ENCODE measurements at regions not wholly inside any gene's neighbourhood (a gene's known extent, or its start where the extent isn't known, plus 50 kb on each side); places are given as distances from the start of the nearest gene placed in this dataset.
"Not testable (repeated sequence)": the region's sequence is repeated elsewhere in the genome, so short reads cannot be mapped to it uniquely, and the experiment has no call there.

DNA sequence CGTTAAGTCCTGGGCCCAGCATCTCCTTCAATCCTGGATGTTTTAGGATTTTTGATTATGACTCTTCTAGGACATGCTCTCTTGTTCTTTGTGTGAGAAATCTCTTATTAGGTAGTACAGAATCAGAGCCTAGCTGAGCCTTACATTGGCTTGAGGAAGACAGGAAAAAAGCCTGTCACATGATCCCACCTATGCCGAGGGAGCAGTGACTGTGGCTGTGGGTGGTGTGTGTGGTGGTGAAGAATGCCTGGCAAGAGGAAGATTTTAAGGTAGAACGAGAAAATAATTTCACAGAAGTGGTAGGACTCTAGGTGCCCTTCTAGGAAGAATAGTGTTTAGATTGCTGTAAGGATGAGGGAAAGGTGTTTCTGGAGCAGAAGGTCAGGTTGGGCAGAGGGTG is 449.5 kb upstream of the PROX1 start:
- Histone ChIP-seq H4K20me1 (ENCODE audit: low read length) (no peaks in the 10 kb centered on the region), H3K9ac (ENCODE audit: low read length) (no peak overlapping the region), H3K4me1 (ENCODE audit: insufficient read depth, low read length) (no peaks in the 10 kb centered on the region), H2AFZ (ENCODE audit: low read length) (no peak overlapping the region), H3K27me3 (ENCODE audit: low read length) (peaks cover 67% of the 10 kb centered on the region; the same call in 1 of the 2 replicates), H3K79me2 (ENCODE audit: low read length) (no peaks in the 10 kb centered on the region), H3K9me3 (ENCODE audit: low read length) (no peaks in the 10 kb centered on the region), H3K4me2 (ENCODE audit: low read length) (no peak overlapping the region), H3K4me3 (ENCODE audit: low read length) (no peak overlapping the region), H3K36me3 (ENCODE audit: low read depth, low read length) (no peaks in the 10 kb centered on the region), H3F3A (ENCODE audit: low read length, unreplicated experiment) (no peaks in the 10 kb centered on the region), H3K27ac (ENCODE audit: low read length) (no peak overlapping the region), H3K9me2 (replicated peaks; ENCODE audit: low read length) (no peaks in the 10 kb centered on the region)
- intact Hi-C loops (cut with micrococcal nuclease), result no loop called here
- CTCF ChIA-PET, result no interaction called here
- no peak for DNase-seq
- TF ChIP-seq EZH2phosphoT487 (IDR thresholded peaks at IDR 0.05; ENCODE audit: borderline replicate concordance, low read length) (no peak), EZH2 (IDR thresholded peaks at IDR 0.05; ENCODE audit: low read length, unreplicated experiment) (no peak)
- TF ChIP-seq, protein P1, sequence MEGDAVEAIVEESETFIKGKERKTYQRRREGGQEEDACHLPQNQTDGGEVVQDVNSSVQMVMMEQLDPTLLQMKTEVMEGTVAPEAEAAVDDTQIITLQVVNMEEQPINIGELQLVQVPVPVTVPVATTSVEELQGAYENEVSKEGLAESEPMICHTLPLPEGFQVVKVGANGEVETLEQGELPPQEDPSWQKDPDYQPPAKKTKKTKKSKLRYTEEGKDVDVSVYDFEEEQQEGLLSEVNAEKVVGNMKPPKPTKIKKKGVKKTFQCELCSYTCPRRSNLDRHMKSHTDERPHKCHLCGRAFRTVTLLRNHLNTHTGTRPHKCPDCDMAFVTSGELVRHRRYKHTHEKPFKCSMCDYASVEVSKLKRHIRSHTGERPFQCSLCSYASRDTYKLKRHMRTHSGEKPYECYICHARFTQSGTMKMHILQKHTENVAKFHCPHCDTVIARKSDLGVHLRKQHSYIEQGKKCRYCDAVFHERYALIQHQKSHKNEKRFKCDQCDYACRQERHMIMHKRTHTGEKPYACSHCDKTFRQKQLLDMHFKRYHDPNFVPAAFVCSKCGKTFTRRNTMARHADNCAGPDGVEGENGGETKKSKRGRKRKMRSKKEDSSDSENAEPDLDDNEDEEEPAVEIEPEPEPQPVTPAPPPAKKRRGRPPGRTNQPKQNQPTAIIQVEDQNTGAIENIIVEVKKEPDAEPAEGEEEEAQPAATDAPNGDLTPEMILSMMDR (conservative IDR thresholded peaks at IDR 0.05; ENCODE audit: low read depth, low read length), result no peak
- BruUV-seq (replicated peaks), result no TSS peak
- no peak for ATAC-seq
- POLR2A ChIA-PET (ENCODE audit: unreplicated experiment), result no interaction called here

DNA sequence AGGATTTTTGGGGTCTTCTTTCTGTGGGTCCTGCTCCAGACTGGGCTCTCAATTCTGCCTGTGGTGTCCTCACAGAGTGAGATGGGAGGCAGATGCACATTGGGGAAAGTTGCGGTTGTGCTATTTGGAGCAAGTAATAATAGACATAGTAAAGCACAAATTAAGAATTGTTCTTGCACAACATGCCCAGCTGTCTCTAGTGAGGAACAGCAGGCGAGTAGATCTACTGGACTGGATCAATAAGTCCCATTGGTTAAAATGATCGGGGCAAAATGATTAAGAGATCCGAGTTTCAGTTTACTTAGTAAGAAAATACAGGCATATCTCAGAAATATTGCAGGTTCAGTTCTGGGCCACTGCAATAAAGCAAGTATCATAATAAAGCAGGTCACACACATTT is 448.3 kb upstream of the PROX1 start:
- no peaks in the 10 kb centered on the region for H3K4me1 ChIP-seq (ENCODE audit: insufficient read depth, low read length)
- TF ChIP-seq, protein P1 (conservative IDR thresholded peaks at IDR 0.05; ENCODE audit: low read depth, low read length), result no peak
- TF ChIP-seq EZH2phosphoT487 (IDR thresholded peaks at IDR 0.05; ENCODE audit: borderline replicate concordance, low read length), result no peak
- no peak for TF ChIP-seq EZH2 (IDR thresholded peaks at IDR 0.05; ENCODE audit: low read length, unreplicated experiment)
- ChIA-PET POLR2A (ENCODE audit: unreplicated experiment) (no interaction called here), CTCF (no interaction called here)
- H3K9me2 ChIP-seq (replicated peaks; ENCODE audit: low read length), result no peaks in the 10 kb centered on the region
- no peak for DNase-seq
- H3K79me2 ChIP-seq (ENCODE audit: low read length), result no peaks in the 10 kb centered on the region
- H4K20me1 ChIP-seq (ENCODE audit: low read length), result no peaks in the 10 kb centered on the region
- no peak overlapping the region for H3K27ac ChIP-seq (ENCODE audit: low read length)
- intact Hi-C loops (cut with micrococcal nuclease), result no loop called here
- no peaks in the 10 kb centered on the region for H3K9me3 ChIP-seq (ENCODE audit: low read length)
- no peak overlapping the region for H3K4me3 ChIP-seq (ENCODE audit: low read length)
- H3K4me2 ChIP-seq (ENCODE audit: low read length), result no peak overlapping the region
- H3K9ac ChIP-seq (ENCODE audit: low read length), result no peak overlapping the region
- H3F3A ChIP-seq (ENCODE audit: low read length, unreplicated experiment), result no peaks in the 10 kb centered on the region
- peaks cover 63% of the 10 kb centered on the region; the same call in 1 of the 2 replicates for H3K27me3 ChIP-seq (ENCODE audit: low read length)
- no peak overlapping the region for H2AFZ ChIP-seq (ENCODE audit: low read length)
- H3K36me3 ChIP-seq (ENCODE audit: low read depth, low read length), result no peaks in the 10 kb centered on the region
- no TSS peak for BruUV-seq (replicated peaks)
- no peak for ATAC-seq

DNA sequence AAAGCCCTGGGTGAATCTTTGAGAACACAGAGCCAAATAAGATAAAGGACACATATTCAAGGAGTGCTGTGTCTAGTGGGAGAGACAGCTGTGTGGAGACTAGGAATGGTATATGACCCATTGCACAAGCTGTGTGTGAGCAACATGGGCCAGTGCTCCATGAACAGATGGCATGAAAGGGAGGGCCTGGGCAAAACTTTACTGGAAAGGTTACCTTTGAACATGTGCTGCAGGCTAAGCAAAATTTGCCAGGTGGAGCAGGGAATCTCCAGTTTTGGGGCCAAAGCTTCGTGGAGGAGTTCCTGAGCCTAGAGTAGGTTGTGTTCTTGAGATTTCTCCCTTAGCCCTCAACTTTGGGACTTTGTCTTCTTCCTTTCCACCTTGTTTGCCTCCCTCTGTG is 446.1 kb upstream of the PROX1 start:
- Histone ChIP-seq H2AFZ (ENCODE audit: low read length) (no peak overlapping the region), H3K4me2 (ENCODE audit: low read length) (no peak overlapping the region), H3K4me1 (ENCODE audit: insufficient read depth, low read length) (no peaks in the 10 kb centered on the region), H3K27me3 (ENCODE audit: low read length) (peaks cover 45% of the 10 kb centered on the region; the same call in 1 of the 2 replicates), H4K20me1 (ENCODE audit: low read length) (no peaks in the 10 kb centered on the region), H3F3A (ENCODE audit: low read length, unreplicated experiment) (no peaks in the 10 kb centered on the region), H3K9me2 (replicated peaks; ENCODE audit: low read length) (no peaks in the 10 kb centered on the region), H3K36me3 (ENCODE audit: low read depth, low read length) (no peaks in the 10 kb centered on the region), H3K4me3 (ENCODE audit: low read length) (no peak overlapping the region), H3K79me2 (ENCODE audit: low read length) (no peaks in the 10 kb centered on the region), H3K9ac (ENCODE audit: low read length) (no peak overlapping the region), H3K27ac (ENCODE audit: low read length) (no peak overlapping the region), H3K9me3 (ENCODE audit: low read length) (no peaks in the 10 kb centered on the region)
- TF ChIP-seq, protein P1 (conservative IDR thresholded peaks at IDR 0.05; ENCODE audit: low read depth, low read length), result no peak
- TF ChIP-seq EZH2phosphoT487 (IDR thresholded peaks at IDR 0.05; ENCODE audit: borderline replicate concordance, low read length) (no peak), EZH2 (IDR thresholded peaks at IDR 0.05; ENCODE audit: low read length, unreplicated experiment) (no peak)
- CTCF ChIA-PET, result no interaction called here
- DNase-seq (no peak), ATAC-seq (no peak)
- POLR2A ChIA-PET (ENCODE audit: unreplicated experiment), result no interaction called here
- BruUV-seq (replicated peaks), result no TSS peak
- intact Hi-C loops (cut with micrococcal nuclease), result no loop called here

DNA sequence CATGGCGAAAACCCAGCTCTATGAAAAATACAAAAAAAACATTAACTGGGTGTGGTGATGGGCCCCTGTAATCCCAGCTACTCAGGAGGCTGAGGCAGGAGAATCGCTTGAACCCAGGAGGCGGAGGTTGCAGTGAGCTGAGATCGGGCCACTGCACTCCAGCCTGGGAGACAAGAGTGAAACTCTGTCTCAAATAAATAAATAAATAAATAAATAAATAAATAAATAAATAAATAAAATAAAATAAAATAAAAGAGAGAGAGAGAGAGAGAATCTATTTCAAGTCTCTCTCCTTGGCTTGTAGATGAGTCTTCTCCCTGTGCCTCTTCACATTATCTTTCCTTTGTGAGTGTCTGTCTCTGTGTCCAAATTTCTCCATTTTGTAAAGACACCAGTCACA is 442.6 kb upstream of the PROX1 start:
- H3K4me2 ChIP-seq (ENCODE audit: low read length); POLR2A ChIA-PET (ENCODE audit: unreplicated experiment); H3K27ac ChIP-seq (ENCODE audit: low read length); DNase-seq; H4K20me1 ChIP-seq (ENCODE audit: low read length); BruUV-seq (replicated peaks); H2AFZ ChIP-seq (ENCODE audit: low read length); H3K4me1 ChIP-seq (ENCODE audit: insufficient read depth, low read length); CTCF ChIA-PET; H3K4me3 ChIP-seq (ENCODE audit: low read length); H3K36me3 ChIP-seq (ENCODE audit: low read depth, low read length); intact Hi-C loops (cut with micrococcal nuclease); ATAC-seq; H3K9me2 ChIP-seq (replicated peaks; ENCODE audit: low read length); H3K79me2 ChIP-seq (ENCODE audit: low read length); H3F3A ChIP-seq (ENCODE audit: low read length, unreplicated experiment); H3K9ac ChIP-seq (ENCODE audit: low read length); H3K9me3 ChIP-seq (ENCODE audit: low read length): not testable (repeated sequence)
- H3K27me3 ChIP-seq (ENCODE audit: low read length), result peaks cover 34% of the 10 kb centered on the region

Measured in PC-3 (cell line).